BLaER1 treated with 17β-estradiol and CSF1 and Interleukin-3, amounts not matched to agents 10 nM and 100 nM (cell line): ENCODE measurements at regions not wholly inside any gene's neighbourhood (a gene's known extent, or its start where the extent isn't known, plus 50 kb on each side); places are given as distances from the start of the nearest gene placed in this dataset.

ENCODE experiments used
- H3K27ac ChIP-seq, 11 experiments: shearing (Covaris generic); formaldehyde crosslinking; 2 replicates each; pipeline ENCODE4 v1.8.1; 2022
- H3K27me3 ChIP-seq, 11 experiments: shearing (Covaris generic); formaldehyde crosslinking; 2 replicates each; pipeline ENCODE4 v1.8.1; 2022
- H3K36me3 ChIP-seq, 11 experiments: shearing (Covaris generic); formaldehyde crosslinking; 2 replicates each; pipeline ENCODE4 v1.8.1; 2022
- H3K4me1 ChIP-seq, 10 experiments: shearing (Covaris generic); formaldehyde crosslinking; 2 replicates each; pipeline ENCODE4 v1.8.1; 2022
- H3K4me2 ChIP-seq, 11 experiments: shearing (Covaris generic); formaldehyde crosslinking; 2 replicates each; pipeline ENCODE4 v1.8.1; 2022
- H3K4me3 ChIP-seq, 10 experiments: shearing (Covaris generic); formaldehyde crosslinking; 2 replicates each; pipeline ENCODE4 v1.8.1; 2022
- H3K9ac ChIP-seq, 11 experiments: shearing (Covaris generic); formaldehyde crosslinking; 2 replicates each; pipeline ENCODE4 v1.8.1; 2022
- H3K9me3 ChIP-seq, 11 experiments: shearing (Covaris generic); formaldehyde crosslinking; replicated peaks in 1 of 11; 2 replicates each; pipeline ENCODE4 v1.8.1; 2022
- H4K20me1 ChIP-seq, 11 experiments: shearing (Covaris generic); formaldehyde crosslinking; 2 replicates each; pipeline ENCODE4 v1.8.1; 2022
- Cebpa-rat ChIP-seq, 11 experiments: shearing (Covaris generic); IDR thresholded peaks; 2 replicates each; pipeline ENCODE4 v1.8.1; 2022

GRCh38 chr2:133655610-133656009, 87.3 kb upstream of the NCKAP5 start:
- H3K4me2 ChIP-seq: peak overlapping the region in 4 of 11 experiments; percentile 17 to 64 (median 54); a peak in 7 of 22 replicates
- no peak overlapping the region for H3K4me3 ChIP-seq

GRCh38 chr2:133657591-133657990, 89.3 kb upstream of the NCKAP5 start:
- Histone ChIP-seq H3K4me1 (peaks cover 0 to 18% (median 0%) of the 10 kb centered on the region in 10 experiments; a peak in 7 of 20 replicates), H3K27me3 (no peaks in the 10 kb centered on the region), H3K36me3 (no peaks in the 10 kb centered on the region), H3K4me3 (no peak overlapping the region), H4K20me1 (no peaks in the 10 kb centered on the region), H3K9me3 (peaks cover 0 to 10% (median 0%) of the 10 kb centered on the region in 11 experiments; a peak in 3 of 22 replicates), H3K27ac (no peak overlapping the region), H3K9ac (no peak overlapping the region), H3K4me2 (no peak overlapping the region)
- no peak for TF ChIP-seq Cebpa-rat (IDR thresholded peaks at IDR 0.05)

More at GRCh38 chr2:133655610-133656009, 87.3 kb upstream of the NCKAP5 start:
- no peak for TF ChIP-seq Cebpa-rat (IDR thresholded peaks at IDR 0.05)
- peak overlapping the region in 1 of 11 experiments; percentile 36; a peak in 1 of 22 replicates for H3K9ac ChIP-seq
- H3K27me3 ChIP-seq: no peaks in the 10 kb centered on the region
- H3K9me3 ChIP-seq: peaks cover under 1 to 11% (median 2%) of the 10 kb centered on the region in 11 experiments; a peak in 14 of 22 replicates
- H4K20me1 ChIP-seq: no peaks in the 10 kb centered on the region
- peaks cover 0 to 22% (median 0%) of the 10 kb centered on the region in 10 experiments; a peak in 7 of 20 replicates for H3K4me1 ChIP-seq
- H3K27ac ChIP-seq: peak overlapping the region in 6 of 11 experiments; percentile 16 to 80 (median 62); a peak in 9 of 22 replicates
- H3K36me3 ChIP-seq: no peaks in the 10 kb centered on the region

- H3K27me3 ChIP-seq: no peaks in the 10 kb centered on the region
- H3K9ac ChIP-seq: no peak overlapping the region
- no peak for TF ChIP-seq Cebpa-rat (IDR thresholded peaks at IDR 0.05)
- peaks cover 0 to 18% (median 0%) of the 10 kb centered on the region in 10 experiments; a peak in 7 of 20 replicates for H3K4me1 ChIP-seq
- H3K9me3 ChIP-seq: peaks cover 0 to 10% (median 0%) of the 10 kb centered on the region in 11 experiments; a peak in 3 of 22 replicates
- H3K4me3 ChIP-seq: no peak overlapping the region
- no peaks in the 10 kb centered on the region for H3K36me3 ChIP-seq
- H3K27ac ChIP-seq: no peak overlapping the region
- no peak overlapping the region for H3K4me2 ChIP-seq
- no peaks in the 10 kb centered on the region for H4K20me1 ChIP-seq
These were observed 90.0 kb upstream of the NCKAP5 start for GRCh38 chr2:133658020-133658903.

GRCh38 chr2:133660510-133660909, 92.2 kb upstream of the NCKAP5 start:
- H3K27ac ChIP-seq: no peak overlapping the region
- no peaks in the 10 kb centered on the region for H3K27me3 ChIP-seq
- H3K36me3 ChIP-seq: no peaks in the 10 kb centered on the region
- H4K20me1 ChIP-seq: no peaks in the 10 kb centered on the region
- peaks cover 0 to 5% (median 0%) of the 10 kb centered on the region in 11 experiments; a peak in 1 of 22 replicates for H3K9me3 ChIP-seq
- no peak for TF ChIP-seq Cebpa-rat (IDR thresholded peaks at IDR 0.05)
- H3K4me1 ChIP-seq: peaks cover 0 to 5% (median 0%) of the 10 kb centered on the region in 10 experiments; a peak in 6 of 20 replicates
- H3K9ac ChIP-seq: no peak overlapping the region
- H3K4me2 ChIP-seq: no peak overlapping the region
- no peak overlapping the region for H3K4me3 ChIP-seq

- no peaks in the 10 kb centered on the region for H4K20me1 ChIP-seq
- no peaks in the 10 kb centered on the region for H3K27me3 ChIP-seq
- no peaks in the 10 kb centered on the region for H3K9me3 ChIP-seq
- TF ChIP-seq Cebpa-rat (IDR thresholded peaks at IDR 0.05): no peak
- no peak overlapping the region for H3K9ac ChIP-seq
- H3K4me2 ChIP-seq: no peak overlapping the region
- no peaks in the 10 kb centered on the region for H3K36me3 ChIP-seq
- H3K4me3 ChIP-seq: no peak overlapping the region
- H3K4me1 ChIP-seq: no peaks in the 10 kb centered on the region
- no peak overlapping the region for H3K27ac ChIP-seq
These were observed 93.1 kb upstream of the NCKAP5 start for GRCh38 chr2:133661392-133661791.

- no peak for TF ChIP-seq Cebpa-rat (IDR thresholded peaks at IDR 0.05)
- no peak overlapping the region for H3K27ac ChIP-seq
- no peaks in the 10 kb centered on the region for H4K20me1 ChIP-seq
- H3K9ac ChIP-seq: no peak overlapping the region
- peaks cover 0 to 5% (median 0%) of the 10 kb centered on the region in 10 experiments; a peak in 2 of 20 replicates for H3K4me1 ChIP-seq
- 0 out of 22 replicates have a peak, but pooled peaks cover 0 to 4% (median 0%) of the 10 kb centered on the region in 11 experiments for H3K36me3 ChIP-seq
- no peak overlapping the region for H3K4me3 ChIP-seq
- no peak overlapping the region for H3K4me2 ChIP-seq
- no peaks in the 10 kb centered on the region for H3K27me3 ChIP-seq
- H3K9me3 ChIP-seq: peaks cover 13 to 18% (median 15%) of the 10 kb centered on the region in 11 experiments; a peak in 20 of 22 replicates
These were observed 98.4 kb upstream of the NCKAP5 start for GRCh38 chr2:133666621-133667020.

- no peak for TF ChIP-seq Cebpa-rat (IDR thresholded peaks at IDR 0.05)
- H3K27ac ChIP-seq: no peak overlapping the region
- H3K4me2 ChIP-seq: peak overlapping the region in 2 of 11 experiments; percentile 6 to 10; a peak in 2 of 22 replicates
These were observed 98.8 kb upstream of the NCKAP5 start for GRCh38 chr2:133667085-133667484.

GRCh38 chr2:133667968-133668367, 99.7 kb upstream of the NCKAP5 start:
- Histone ChIP-seq H3K4me2 (no peak overlapping the region), H3K27ac (no peak overlapping the region), H3K9me3 (peaks cover 13 to 18% (median 15%) of the 10 kb centered on the region in 11 experiments; a peak in 20 of 22 replicates), H3K27me3 (no peaks in the 10 kb centered on the region), H3K36me3 (0 out of 22 replicates have a peak, but pooled peaks cover 0 to 4% (median 0%) of the 10 kb centered on the region in 11 experiments), H4K20me1 (no peaks in the 10 kb centered on the region), H3K4me3 (no peak overlapping the region), H3K4me1 (peaks cover 0 to 5% (median 0%) of the 10 kb centered on the region in 10 experiments; a peak in 2 of 20 replicates), H3K9ac (no peak overlapping the region)
- TF ChIP-seq Cebpa-rat (IDR thresholded peaks at IDR 0.05): no peak

More at GRCh38 chr2:133667085-133667484, 98.8 kb upstream of the NCKAP5 start:
- H3K36me3 ChIP-seq: 0 out of 22 replicates have a peak, but pooled peaks cover 0 to 4% (median 0%) of the 10 kb centered on the region in 11 experiments
- peaks cover 0 to 5% (median 0%) of the 10 kb centered on the region in 10 experiments; a peak in 2 of 20 replicates for H3K4me1 ChIP-seq
- no peak overlapping the region for H3K4me3 ChIP-seq
- H4K20me1 ChIP-seq: no peaks in the 10 kb centered on the region
- H3K9me3 ChIP-seq: peaks cover 13 to 18% (median 15%) of the 10 kb centered on the region in 11 experiments; a peak in 20 of 22 replicates
- H3K9ac ChIP-seq: no peak overlapping the region
- no peaks in the 10 kb centered on the region for H3K27me3 ChIP-seq

GRCh38 chr2:133668547-133668946, 100.3 kb upstream of the NCKAP5 start:
- no peak overlapping the region for H3K27ac ChIP-seq
- no peak overlapping the region for H3K4me2 ChIP-seq
- no peaks in the 10 kb centered on the region for H4K20me1 ChIP-seq
- H3K4me3 ChIP-seq: no peak overlapping the region
- H3K4me1 ChIP-seq: peaks cover 0 to 5% (median 0%) of the 10 kb centered on the region in 10 experiments; a peak in 2 of 20 replicates
- H3K36me3 ChIP-seq: 0 out of 22 replicates have a peak, but pooled peaks cover 0 to 4% (median 0%) of the 10 kb centered on the region in 11 experiments
- no peak for TF ChIP-seq Cebpa-rat (IDR thresholded peaks at IDR 0.05)
- no peaks in the 10 kb centered on the region for H3K27me3 ChIP-seq
- H3K9ac ChIP-seq: no peak overlapping the region
- H3K9me3 ChIP-seq: peaks cover 13 to 18% (median 15%) of the 10 kb centered on the region in 11 experiments; a peak in 20 of 22 replicates
